ENCODE measurements at regions not wholly inside any gene's neighbourhood (a gene's known extent, or its start where the extent isn't known, plus 50 kb on each side); places are given as distances from the start of the nearest gene placed in this dataset.
"Not testable (repeated sequence)": the region's sequence is repeated elsewhere in the genome, so short reads cannot be mapped to it uniquely, and the experiment has no call there.

- no peak overlapping the region for H3K27ac ChIP-seq (ENCODE audit: low read depth, low read length)
These were observed 90.9 kb upstream of the BANK1 start for GRCh38 chr4:101699441-101700124.

DNA sequence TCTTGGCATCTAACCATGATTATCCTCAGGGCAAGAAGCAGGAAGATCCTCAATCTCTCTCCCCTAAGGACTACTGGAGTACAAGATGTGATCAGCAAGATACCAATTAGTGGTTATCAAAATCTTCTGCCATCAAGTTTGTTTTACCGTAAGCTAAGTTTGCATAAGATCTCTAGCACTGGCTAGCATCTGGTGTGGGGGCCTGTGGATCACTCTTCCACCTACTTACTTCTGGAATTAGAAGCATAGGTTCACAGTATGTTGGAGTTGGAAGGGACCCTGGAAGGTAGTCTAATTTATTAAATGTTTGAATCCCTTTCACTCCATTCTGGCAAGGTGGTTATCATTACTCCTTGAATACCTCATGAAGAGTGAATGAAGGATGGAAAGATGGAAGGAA, 93.3 kb upstream of the BANK1 start:
- no peaks in the 10 kb centered on the region for H3K36me3 ChIP-seq (ENCODE audit: insufficient read depth, low read length)
- no peak overlapping the region for H3K4me3 ChIP-seq (ENCODE audit: low read depth, low read length)
- no peaks in the 10 kb centered on the region for H3K4me1 ChIP-seq (ENCODE audit: control insufficient read depth, insufficient read depth, low read length, unreplicated experiment)
- H3K27me3 ChIP-seq (ENCODE audit: insufficient read depth, low read length) = no peaks in the 10 kb centered on the region
- H3K27ac ChIP-seq (ENCODE audit: low read depth, low read length) = no peak overlapping the region
- H2AFZ ChIP-seq (ENCODE audit: low read length, unreplicated experiment) = no peak overlapping the region
- no peaks in the 10 kb centered on the region for H3K79me2 ChIP-seq (ENCODE audit: control insufficient read depth, insufficient read depth, low read length, unreplicated experiment)

More at GRCh38 chr4:101699441-101700124, 90.9 kb upstream of the BANK1 start:
- H3K36me3 ChIP-seq (ENCODE audit: insufficient read depth, low read length) = no peaks in the 10 kb centered on the region
- H3K4me3 ChIP-seq (ENCODE audit: low read depth, low read length) = no peak overlapping the region
- H2AFZ ChIP-seq (ENCODE audit: low read length, unreplicated experiment) = no peak overlapping the region
- no peaks in the 10 kb centered on the region for H3K4me1 ChIP-seq (ENCODE audit: control insufficient read depth, insufficient read depth, low read length, unreplicated experiment)
- no peaks in the 10 kb centered on the region for H3K79me2 ChIP-seq (ENCODE audit: control insufficient read depth, insufficient read depth, low read length, unreplicated experiment)
- no peaks in the 10 kb centered on the region for H3K27me3 ChIP-seq (ENCODE audit: insufficient read depth, low read length)

DNA sequence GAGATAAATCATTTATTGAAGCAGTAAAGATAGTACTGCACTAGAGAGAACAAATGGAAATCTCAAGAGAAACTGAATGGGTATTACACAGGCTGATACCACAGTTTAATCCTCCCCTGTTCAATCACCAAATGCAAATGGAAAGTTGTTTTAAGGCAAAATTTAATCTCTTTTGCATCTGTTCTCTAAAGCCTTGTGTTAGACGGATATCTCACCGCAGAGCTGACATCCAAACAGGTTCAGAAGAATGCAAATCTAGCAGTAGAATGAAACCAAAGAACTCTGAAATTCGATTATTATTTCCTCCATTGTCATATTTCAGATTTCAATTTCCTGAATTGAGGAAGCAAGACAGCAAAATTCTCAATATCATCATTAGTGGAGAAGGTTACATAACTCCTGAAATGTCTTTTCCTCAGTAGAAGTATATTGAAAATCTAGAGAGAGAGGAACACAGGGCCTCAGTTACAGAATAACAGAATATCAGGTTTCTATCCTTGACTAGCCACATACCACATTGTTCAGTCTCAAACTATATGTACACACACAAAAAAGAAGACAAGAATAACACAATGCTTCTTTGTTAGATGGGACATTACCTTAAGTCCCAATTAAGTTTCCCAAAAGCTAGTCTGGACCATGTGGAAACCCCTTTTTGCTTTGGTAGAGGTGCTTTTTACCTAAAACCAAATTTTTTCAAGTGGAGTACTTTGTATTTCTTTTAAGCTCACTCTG, 94.1 kb upstream of the BANK1 start:
- H3K36me3 ChIP-seq (ENCODE audit: insufficient read depth, low read length) = no peaks in the 10 kb centered on the region
- no peak overlapping the region for H3K27ac ChIP-seq (ENCODE audit: low read depth, low read length)
- no peaks in the 10 kb centered on the region for H3K27me3 ChIP-seq (ENCODE audit: insufficient read depth, low read length)
- peak overlapping the region; percentile 28 for H2AFZ ChIP-seq (ENCODE audit: low read length, unreplicated experiment)
- no peaks in the 10 kb centered on the region for H3K4me1 ChIP-seq (ENCODE audit: control insufficient read depth, insufficient read depth, low read length, unreplicated experiment)
- no peak overlapping the region for H3K4me3 ChIP-seq (ENCODE audit: low read depth, low read length)
- H3K79me2 ChIP-seq (ENCODE audit: control insufficient read depth, insufficient read depth, low read length, unreplicated experiment) = no peaks in the 10 kb centered on the region

- H3K79me2 ChIP-seq (ENCODE audit: control insufficient read depth, insufficient read depth, low read length, unreplicated experiment) = no peaks in the 10 kb centered on the region
- no peaks in the 10 kb centered on the region for H3K36me3 ChIP-seq (ENCODE audit: insufficient read depth, low read length)
- no peak overlapping the region for H3K27ac ChIP-seq (ENCODE audit: low read depth, low read length)
- no peaks in the 10 kb centered on the region for H3K4me1 ChIP-seq (ENCODE audit: control insufficient read depth, insufficient read depth, low read length, unreplicated experiment)
- H3K4me3 ChIP-seq (ENCODE audit: low read depth, low read length) = no peak overlapping the region
- H2AFZ ChIP-seq (ENCODE audit: low read length, unreplicated experiment) = no peak overlapping the region
- H3K27me3 ChIP-seq (ENCODE audit: insufficient read depth, low read length) = no peaks in the 10 kb centered on the region
These were observed 95.4 kb upstream of the BANK1 start for GRCh38 chr4:101695176-101695575.

DNA sequence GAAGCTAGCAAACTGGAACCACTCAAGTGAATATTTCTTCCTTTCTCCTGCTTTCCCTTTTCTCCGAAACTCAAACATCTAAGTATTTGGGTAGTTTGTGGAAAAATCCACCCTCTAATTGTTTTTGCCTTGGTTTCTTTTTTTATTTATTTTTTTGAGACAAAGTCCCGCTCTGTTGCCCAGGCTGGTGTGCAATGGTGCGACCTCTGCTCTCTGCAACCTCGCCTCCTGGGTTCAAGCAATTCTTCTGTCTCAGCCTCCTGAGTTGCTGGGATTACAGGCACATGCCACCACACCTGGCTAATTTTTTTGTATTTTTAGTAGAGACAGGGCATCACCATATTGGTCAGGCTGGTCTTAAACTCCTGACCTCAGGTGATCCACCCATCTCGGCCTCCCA, 96.1 kb upstream of the BANK1 start:
- H3K27me3 ChIP-seq (ENCODE audit: insufficient read depth, low read length); H3K36me3 ChIP-seq (ENCODE audit: insufficient read depth, low read length); H3K27ac ChIP-seq (ENCODE audit: low read depth, low read length); H3K79me2 ChIP-seq (ENCODE audit: control insufficient read depth, insufficient read depth, low read length, unreplicated experiment); H3K4me3 ChIP-seq (ENCODE audit: low read depth, low read length); H3K4me1 ChIP-seq (ENCODE audit: control insufficient read depth, insufficient read depth, low read length, unreplicated experiment); H2AFZ ChIP-seq (ENCODE audit: low read length, unreplicated experiment): not testable (repeated sequence)

- H3K79me2 ChIP-seq (ENCODE audit: control insufficient read depth, insufficient read depth, low read length, unreplicated experiment) = no peaks in the 10 kb centered on the region
- no peak overlapping the region for H2AFZ ChIP-seq (ENCODE audit: low read length, unreplicated experiment)
- H3K4me3 ChIP-seq (ENCODE audit: low read depth, low read length) = no peak overlapping the region
- H3K27ac ChIP-seq (ENCODE audit: low read depth, low read length) = no peak overlapping the region
- no peaks in the 10 kb centered on the region for H3K27me3 ChIP-seq (ENCODE audit: insufficient read depth, low read length)
- H3K4me1 ChIP-seq (ENCODE audit: control insufficient read depth, insufficient read depth, low read length, unreplicated experiment) = no peaks in the 10 kb centered on the region
- H3K36me3 ChIP-seq (ENCODE audit: insufficient read depth, low read length) = no peaks in the 10 kb centered on the region
These were observed 96.6 kb upstream of the BANK1 start for GRCh38 chr4:101693842-101694398.

DNA sequence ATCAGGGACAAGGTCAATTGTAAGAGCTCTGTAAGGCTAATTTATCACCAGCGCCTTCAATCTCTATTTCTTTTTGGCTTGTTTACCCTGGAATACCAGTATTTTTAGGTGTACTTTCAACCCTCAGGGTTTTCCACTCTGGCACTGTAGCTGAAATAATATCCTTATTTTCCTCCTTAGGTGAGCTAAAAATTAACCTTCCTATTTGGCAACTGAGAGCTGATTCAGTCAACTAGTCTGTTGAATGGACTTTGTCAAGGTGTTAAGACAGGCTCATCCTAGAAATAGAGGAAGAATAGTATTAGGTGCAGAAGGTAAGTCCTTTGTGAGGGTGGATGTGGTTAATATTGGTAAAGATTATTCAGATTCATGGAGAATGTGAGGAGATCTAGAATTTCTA, 101.3 kb upstream of the BANK1 start:
- Histone ChIP-seq H3K36me3 (ENCODE audit: insufficient read depth, low read length) (no peaks in the 10 kb centered on the region), H3K4me1 (ENCODE audit: control insufficient read depth, insufficient read depth, low read length, unreplicated experiment) (no peaks in the 10 kb centered on the region), H3K79me2 (ENCODE audit: control insufficient read depth, insufficient read depth, low read length, unreplicated experiment) (no peaks in the 10 kb centered on the region), H3K27ac (ENCODE audit: low read depth, low read length) (no peak overlapping the region), H3K27me3 (ENCODE audit: insufficient read depth, low read length) (no peaks in the 10 kb centered on the region), H2AFZ (ENCODE audit: low read length, unreplicated experiment) (no peak overlapping the region), H3K4me3 (ENCODE audit: low read depth, low read length) (no peak overlapping the region)

GRCh38 chr4:101685126-101685525, 105.4 kb upstream of the BANK1 start:
- Histone ChIP-seq H2AFZ (ENCODE audit: low read length, unreplicated experiment) (peak overlapping the region; percentile 38), H3K27ac (ENCODE audit: low read depth, low read length) (no peak overlapping the region), H3K79me2 (ENCODE audit: control insufficient read depth, insufficient read depth, low read length, unreplicated experiment) (no peaks in the 10 kb centered on the region), H3K4me1 (ENCODE audit: control insufficient read depth, insufficient read depth, low read length, unreplicated experiment) (no peaks in the 10 kb centered on the region), H3K4me3 (ENCODE audit: low read depth, low read length) (no peak overlapping the region), H3K36me3 (ENCODE audit: insufficient read depth, low read length) (no peaks in the 10 kb centered on the region), H3K27me3 (ENCODE audit: insufficient read depth, low read length) (no peaks in the 10 kb centered on the region)

GRCh38 chr4:101682946-101683345, 107.6 kb upstream of the BANK1 start:
- Histone ChIP-seq H3K27ac (ENCODE audit: low read depth, low read length) (no peak overlapping the region), H3K36me3 (ENCODE audit: insufficient read depth, low read length) (no peaks in the 10 kb centered on the region), H3K4me1 (ENCODE audit: control insufficient read depth, insufficient read depth, low read length, unreplicated experiment) (no peaks in the 10 kb centered on the region), H3K27me3 (ENCODE audit: insufficient read depth, low read length) (no peaks in the 10 kb centered on the region), H3K4me3 (ENCODE audit: low read depth, low read length) (no peak overlapping the region), H3K79me2 (ENCODE audit: control insufficient read depth, insufficient read depth, low read length, unreplicated experiment) (no peaks in the 10 kb centered on the region), H2AFZ (ENCODE audit: low read length, unreplicated experiment) (no peak overlapping the region)

- H3K27ac ChIP-seq (ENCODE audit: low read depth, low read length) = no peak overlapping the region
- H3K4me1 ChIP-seq (ENCODE audit: control insufficient read depth, insufficient read depth, low read length, unreplicated experiment) = no peaks in the 10 kb centered on the region
- no peaks in the 10 kb centered on the region for H3K79me2 ChIP-seq (ENCODE audit: control insufficient read depth, insufficient read depth, low read length, unreplicated experiment)
- peak overlapping the region; percentile 19 for H2AFZ ChIP-seq (ENCODE audit: low read length, unreplicated experiment)
- no peaks in the 10 kb centered on the region for H3K27me3 ChIP-seq (ENCODE audit: insufficient read depth, low read length)
- no peak overlapping the region for H3K4me3 ChIP-seq (ENCODE audit: low read depth, low read length)
- no peaks in the 10 kb centered on the region for H3K36me3 ChIP-seq (ENCODE audit: insufficient read depth, low read length)
These were observed 112.3 kb upstream of the BANK1 start for GRCh38 chr4:101678180-101678579.

- Histone ChIP-seq H3K4me1 (ENCODE audit: control insufficient read depth, insufficient read depth, low read length, unreplicated experiment) (peaks cover 3% of the 10 kb centered on the region), H3K27me3 (ENCODE audit: insufficient read depth, low read length) (no peaks in the 10 kb centered on the region), H3K36me3 (ENCODE audit: insufficient read depth, low read length) (no peaks in the 10 kb centered on the region), H3K79me2 (ENCODE audit: control insufficient read depth, insufficient read depth, low read length, unreplicated experiment) (no peaks in the 10 kb centered on the region), H2AFZ (ENCODE audit: low read length, unreplicated experiment) (peak overlapping the region; percentile 12), H3K4me3 (ENCODE audit: low read depth, low read length) (no peak overlapping the region), H3K27ac (ENCODE audit: low read depth, low read length) (no peak overlapping the region)
These were observed 119.6 kb upstream of the BANK1 start for GRCh38 chr4:101670897-101671296.

Data from ACC112 (cell line).